Right renal cortex interstitium (tissue), 3 donors: ENCODE measurements at regions not wholly inside any gene's neighbourhood (a gene's known extent, or its start where the extent isn't known, plus 50 kb on each side); places are given as distances from the start of the nearest gene placed in this dataset.
A peak's percentile ranks its signal among the peaks of the same experiment; 100 is the strongest.
"Not testable (repeated sequence)": the region's sequence is repeated elsewhere in the genome, so short reads cannot be mapped to it uniquely, and the experiment has no call there.

Experiments
- DNase-seq, 3 donors: peaks; one replicate each; pipeline ENCODE4 v3.0.0-alpha.2; 2013; ENCODE audit warnings: low read depth in 3 of 3, low spot score in 2 of 3

DNA sequence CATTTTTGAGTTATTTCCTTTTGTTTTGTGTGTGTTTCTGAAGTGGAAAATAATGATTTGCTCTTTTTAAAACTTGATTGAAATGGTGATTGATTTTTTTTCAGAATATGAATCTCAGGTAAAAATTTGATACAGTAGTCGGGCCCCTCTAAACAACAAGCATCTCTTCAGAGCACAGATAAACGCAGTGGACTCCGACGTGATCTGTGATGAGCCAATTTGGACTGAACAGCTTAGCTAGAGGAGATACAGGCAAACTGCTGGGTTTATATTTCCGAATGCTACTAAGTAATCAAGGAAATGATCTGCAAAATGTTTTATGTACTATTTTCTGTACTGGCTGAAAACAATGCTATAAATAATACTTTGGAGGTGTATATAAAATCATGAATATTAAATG, 705.7 kb upstream of the RGS18 start:
- no peak for DNase-seq

- DNase-seq = no peak
Measured at GRCh38 chr1:191453487-191453886, 704.8 kb upstream of the RGS18 start.

GRCh38 chr1:191457889-191458288, 700.4 kb upstream of the RGS18 start:
- DNase-seq = no peak

DNA sequence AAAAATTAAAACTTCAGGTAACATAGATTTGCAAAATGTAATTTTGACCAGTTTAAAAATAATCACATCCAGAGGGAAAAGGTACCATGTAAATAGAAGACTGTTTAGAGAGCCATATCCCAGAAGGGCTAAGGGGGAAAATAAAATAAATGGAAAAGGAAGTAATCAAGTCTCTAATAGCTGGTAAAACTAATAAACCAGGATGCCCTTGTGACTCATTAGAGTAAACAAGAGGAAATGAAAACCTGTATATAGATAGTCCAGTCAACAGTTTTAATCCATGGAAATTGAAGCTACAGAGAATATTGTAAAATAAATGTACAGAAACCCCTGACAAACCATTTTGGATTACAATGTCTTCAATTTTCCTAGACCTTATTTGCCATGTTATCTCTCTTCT, 698.0 kb upstream of the RGS18 start:
- no peak for DNase-seq

DNA sequence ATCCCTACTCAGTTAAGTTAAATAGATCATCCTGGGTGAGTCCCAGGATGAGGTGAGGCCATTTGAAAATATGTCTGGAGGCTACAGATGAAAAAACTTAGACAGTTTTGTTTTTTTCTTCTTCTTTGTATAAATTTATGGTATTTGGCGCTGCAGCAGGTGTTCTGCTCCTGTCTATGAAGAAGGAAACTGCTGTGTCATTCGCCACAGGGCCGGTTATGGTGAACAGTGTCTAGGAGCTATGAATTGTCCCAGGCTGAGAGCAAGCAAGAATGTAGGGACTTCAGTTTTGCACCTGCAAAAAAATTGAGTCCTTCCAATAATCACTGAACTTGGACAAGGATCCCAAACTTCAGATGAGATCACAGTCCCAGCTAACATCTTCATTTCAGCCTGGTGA, 674.3 kb upstream of the RGS18 start:
- no peak for DNase-seq

GRCh38 chr1:191490303-191490702, 668.0 kb upstream of the RGS18 start:
- DNase-seq = no peak

- DNase-seq = no peak
Measured at GRCh38 chr1:191495040-191495439, 663.2 kb upstream of the RGS18 start.

DNA sequence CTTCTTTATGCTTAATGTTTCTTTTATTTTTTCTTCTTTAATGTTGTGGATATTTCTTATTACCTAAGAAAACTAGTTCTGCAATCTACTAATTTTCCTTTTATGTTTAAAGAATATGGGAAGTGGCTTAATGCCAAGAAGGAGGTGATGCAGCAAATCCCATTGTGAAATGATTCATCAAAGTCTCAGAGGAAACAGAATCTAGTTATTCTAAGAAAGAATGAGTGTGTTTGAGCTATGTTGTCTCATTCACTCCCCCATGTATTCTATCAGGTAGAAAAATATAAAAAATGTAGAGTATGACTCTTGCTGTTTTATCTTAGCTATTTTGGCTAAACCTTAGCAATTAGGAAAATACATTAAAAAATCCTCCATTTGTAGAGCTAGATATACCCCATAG, 659.9 kb upstream of the RGS18 start:
- DNase-seq = no peak

- no peak for DNase-seq
Measured at GRCh38 chr1:191498825-191499224, 659.4 kb upstream of the RGS18 start.

GRCh38 chr1:191504999-191505398, 653.3 kb upstream of the RGS18 start:
- DNase-seq = no peak

GRCh38 chr1:191508239-191508638, 650.0 kb upstream of the RGS18 start:
- no peak for DNase-seq

DNA sequence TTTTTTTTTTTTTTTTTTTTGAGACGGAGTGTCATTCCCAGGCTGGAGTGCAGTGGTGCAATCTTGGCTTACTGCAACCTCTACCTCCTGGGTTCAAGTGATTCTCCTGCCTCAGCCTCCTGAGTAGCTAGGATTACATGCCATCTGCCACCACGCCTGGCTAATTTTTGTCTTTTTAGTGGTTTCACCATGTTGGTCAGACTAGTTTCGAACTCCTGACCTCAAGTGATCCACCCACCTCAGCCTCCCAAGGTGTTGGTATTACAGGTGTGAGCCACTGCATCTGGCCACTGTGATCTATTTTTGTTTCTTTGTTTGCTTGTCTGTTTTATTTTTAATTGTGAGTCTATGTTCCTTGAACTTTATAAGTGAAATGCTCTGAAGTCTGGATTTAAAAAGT, 646.8 kb upstream of the RGS18 start:
- not testable (repeated sequence) for DNase-seq

- DNase-seq = no peak
Measured at GRCh38 chr1:191517826-191518225, 640.4 kb upstream of the RGS18 start.

DNA sequence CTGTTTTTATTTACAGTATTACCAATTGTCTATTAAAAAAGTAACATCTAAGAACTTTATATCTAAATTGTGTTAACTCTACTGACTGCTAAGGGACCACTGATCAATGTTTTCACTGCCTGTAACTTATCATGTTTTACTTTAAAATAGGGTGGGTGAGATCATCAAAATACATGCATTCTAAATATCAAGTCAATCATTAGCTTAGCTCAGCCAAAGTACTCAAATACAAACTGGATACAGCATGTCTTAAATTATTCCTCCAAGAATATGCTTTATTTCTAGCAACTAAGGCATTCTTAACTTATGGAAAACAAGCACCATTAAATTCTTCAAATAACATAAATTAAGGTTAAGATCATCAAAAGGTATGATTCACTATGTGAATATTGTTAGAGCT, 638.7 kb upstream of the RGS18 start:
- DNase-seq = peak in 1 of 3 donors; percentile 3

DNA sequence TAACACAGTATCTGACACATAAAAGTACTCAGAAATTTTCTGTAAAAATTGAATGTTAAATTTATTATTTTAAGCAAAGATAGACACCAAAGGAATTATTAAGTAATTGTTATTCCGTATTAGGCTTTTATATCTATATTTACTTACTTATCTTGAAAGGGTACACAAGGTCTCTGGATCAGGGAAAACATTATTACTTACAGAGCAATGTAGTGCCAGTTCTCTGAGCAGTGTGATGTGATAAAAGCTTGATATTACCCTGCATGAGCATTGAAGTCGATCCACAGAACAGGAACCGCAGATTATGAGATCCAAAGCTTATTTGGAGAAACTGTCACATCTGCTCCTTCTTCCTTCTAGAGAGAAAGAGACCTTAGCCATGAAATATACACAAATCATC, 637.9 kb upstream of the RGS18 start:
- DNase-seq = no peak

GRCh38 chr1:191525944-191526343, 632.3 kb upstream of the RGS18 start:
- not testable (repeated sequence) for DNase-seq

- DNase-seq = no peak
Measured at GRCh38 chr1:191528275-191528674, 630.0 kb upstream of the RGS18 start.

DNA sequence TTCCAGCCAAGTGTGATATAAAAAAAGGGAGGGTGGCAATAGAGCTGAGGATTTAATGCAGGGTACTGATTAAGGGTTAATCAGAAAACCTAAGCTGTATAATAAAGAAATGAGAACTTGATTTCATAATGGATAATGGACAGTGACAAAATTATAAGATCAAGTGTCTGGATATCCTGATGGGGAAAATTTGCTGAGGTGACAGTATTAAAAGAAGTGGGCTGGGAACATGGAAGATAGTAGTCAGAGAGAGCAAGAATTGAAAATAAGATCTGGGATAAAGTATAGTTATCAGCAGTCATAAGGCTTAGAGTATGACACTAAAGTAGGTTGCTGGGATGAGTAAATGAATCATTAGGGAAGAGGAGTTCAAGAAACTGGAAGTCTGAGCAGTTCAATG, 627.3 kb upstream of the RGS18 start:
- DNase-seq = no peak

DNA sequence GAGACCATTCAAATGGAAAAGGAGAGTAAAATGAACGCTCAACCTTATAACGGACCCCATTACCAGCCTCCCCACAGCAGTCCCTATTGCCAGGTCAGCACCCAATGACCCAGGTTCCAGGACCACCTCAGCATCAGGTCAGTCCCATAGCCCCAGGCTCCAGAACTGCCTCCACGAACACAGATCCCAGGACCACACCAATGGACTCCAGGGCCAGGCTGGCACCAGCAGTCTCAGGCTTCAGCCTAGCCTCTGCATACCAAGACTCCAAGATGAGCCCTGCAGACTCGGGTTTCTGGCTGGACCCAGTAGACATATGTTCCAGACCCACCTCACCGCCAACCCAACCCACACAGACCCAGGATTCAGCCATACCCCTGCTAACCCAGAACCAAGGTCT, 625.0 kb upstream of the RGS18 start:
- DNase-seq = no peak

GRCh38 chr1:191536791-191537429, 621.4 kb upstream of the RGS18 start:
- DNase-seq = no peak

GRCh38 chr1:191541758-191542157, 616.5 kb upstream of the RGS18 start:
- no peak for DNase-seq

- DNase-seq = no peak
Measured at GRCh38 chr1:191542444-191542843, 615.8 kb upstream of the RGS18 start.

DNA sequence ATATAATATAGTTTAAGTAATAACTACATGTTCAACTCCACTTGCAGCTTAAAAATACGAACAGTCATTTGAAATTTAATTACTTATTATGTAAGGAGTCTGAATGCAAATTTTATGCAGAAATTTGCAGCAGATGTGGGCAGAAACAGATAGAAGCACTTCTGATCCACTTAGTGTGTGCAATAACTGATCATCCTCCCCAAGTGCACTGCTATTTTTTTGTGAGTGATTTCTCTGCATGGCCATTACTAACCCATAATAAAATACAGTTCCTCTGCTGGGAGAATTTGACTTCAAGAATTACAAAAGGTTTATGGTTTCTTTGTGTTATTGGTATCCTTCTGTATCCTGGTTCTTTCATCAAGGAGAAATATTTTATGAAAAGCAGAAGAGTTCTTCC, 611.5 kb upstream of the RGS18 start:
- DNase-seq = no peak
